HFFc6 (cell line): ENCODE measurements at regions not wholly inside any gene's neighbourhood (a gene's known extent, or its start where the extent isn't known, plus 50 kb on each side); places are given as distances from the start of the nearest gene placed in this dataset.
A peak's percentile ranks its signal among the peaks of the same experiment; 100 is the strongest.

Experiments used
- DNase-seq: peaks from one replicate; pipeline ENCODE4 v3.0.0-alpha.2; 2018
- H3K27ac Mint-ChIP-seq: 2 replicates; pipeline ENCODE4 v1.8.0; 2020; ENCODE audit warnings: mild to moderate bottlenecking, mixed read lengths
- H3K27me3 Mint-ChIP-seq: 2 replicates; pipeline ENCODE4 v1.8.0; 2021; ENCODE audit warnings: mild to moderate bottlenecking, moderate library complexity, mixed read lengths; ENCODE audit not compliant: insufficient read depth
- H3K36me3 Mint-ChIP-seq: 2 replicates; pipeline ENCODE4 v1.8.0; 2021; ENCODE audit warnings: low read depth, mixed read lengths
- H3K4me1 Mint-ChIP-seq: 2 replicates; pipeline ENCODE4 v1.8.0; 2020; ENCODE audit warnings: low read depth, mixed read lengths
- H3K4me3 Mint-ChIP-seq: 2 replicates; pipeline ENCODE4 v1.8.0; 2020; ENCODE audit warnings: mild to moderate bottlenecking, moderate library complexity, mixed read lengths
- H3K9me3 Mint-ChIP-seq: 2 replicates; pipeline ENCODE4 v1.8.0; 2020; ENCODE audit warnings: mild to moderate bottlenecking, mixed read lengths
- CTCF ChIP-seq: fragments of 200-600 bp; sonication (generic); IDR thresholded peaks from 2 replicates; pipeline ENCODE4 v1.5.0; 2021; ENCODE audit warnings: antibody characterized with exemption, mild to moderate bottlenecking

- DNase-seq = no peak
- peaks cover 45% of the 10 kb centered on the region for H3K4me1 Mint-ChIP-seq
- H3K9me3 Mint-ChIP-seq = no peaks in the 10 kb centered on the region
- no peaks in the 10 kb centered on the region for H3K27me3 Mint-ChIP-seq
- no peak for TF ChIP-seq CTCF
- H3K4me3 Mint-ChIP-seq = no peak overlapping the region
- peaks cover 5% of the 10 kb centered on the region; the same call in 1 of the 2 replicates for H3K36me3 Mint-ChIP-seq
- peak overlapping the region; percentile 84 for H3K27ac Mint-ChIP-seq
Observed at GRCh38 chr3:102163818-102164154, 271.0 kb upstream of the ZPLD1 start.

- H3K27ac Mint-ChIP-seq = peak overlapping the region; percentile 83
- H3K9me3 Mint-ChIP-seq = no peaks in the 10 kb centered on the region
- TF ChIP-seq CTCF = no peak
- peaks cover 58% of the 10 kb centered on the region for H3K4me1 Mint-ChIP-seq
- H3K4me3 Mint-ChIP-seq = no peak overlapping the region
- no peaks in the 10 kb centered on the region for H3K27me3 Mint-ChIP-seq
- H3K36me3 Mint-ChIP-seq = peaks cover 5% of the 10 kb centered on the region; the same call in 1 of the 2 replicates
- peak; percentile 89 for DNase-seq
Observed at GRCh38 chr3:102165367-102165766, 269.4 kb upstream of the ZPLD1 start.

- H3K4me3 Mint-ChIP-seq = no peak overlapping the region
- peaks cover 5% of the 10 kb centered on the region; the same call in 1 of the 2 replicates for H3K36me3 Mint-ChIP-seq
- no peak overlapping the region; the same call in 1 of the 2 replicates for H3K27ac Mint-ChIP-seq
- TF ChIP-seq CTCF = no peak
- no peaks in the 10 kb centered on the region; the same call in 1 of the 2 replicates for H3K27me3 Mint-ChIP-seq
- H3K9me3 Mint-ChIP-seq = no peaks in the 10 kb centered on the region
- H3K4me1 Mint-ChIP-seq = peaks cover 64% of the 10 kb centered on the region
- DNase-seq = no peak
Observed at GRCh38 chr3:102169915-102170479, 264.8 kb upstream of the ZPLD1 start.

GRCh38 chr3:102170545-102170944 is 264.3 kb upstream of the ZPLD1 start:
- H3K4me1 Mint-ChIP-seq = peaks cover 66% of the 10 kb centered on the region
- H3K4me3 Mint-ChIP-seq = no peak overlapping the region
- no peak overlapping the region for H3K27ac Mint-ChIP-seq
- no peak for TF ChIP-seq CTCF
- H3K36me3 Mint-ChIP-seq = peaks cover 5% of the 10 kb centered on the region; the same call in 1 of the 2 replicates
- no peaks in the 10 kb centered on the region; the same call in none of the 2 replicates for H3K27me3 Mint-ChIP-seq
- H3K9me3 Mint-ChIP-seq = no peaks in the 10 kb centered on the region
- DNase-seq = no peak

- TF ChIP-seq CTCF = no peak
- Mint-ChIP-seq H3K27ac (peak overlapping the region; percentile 89), H3K9me3 (no peaks in the 10 kb centered on the region), H3K27me3 (no peaks in the 10 kb centered on the region; the same call in none of the 2 replicates), H3K4me3 (peak overlapping the region; percentile 5), H3K36me3 (no peaks in the 10 kb centered on the region), H3K4me1 (peaks cover 62% of the 10 kb centered on the region)
- peak; percentile 89 for DNase-seq
Observed at GRCh38 chr3:102174312-102174712, 260.5 kb upstream of the ZPLD1 start.
